ENCODE measurements at regions not wholly inside any gene's neighbourhood (a gene's known extent, or its start where the extent isn't known, plus 50 kb on each side); places are given as distances from the start of the nearest gene placed in this dataset.

DNA sequence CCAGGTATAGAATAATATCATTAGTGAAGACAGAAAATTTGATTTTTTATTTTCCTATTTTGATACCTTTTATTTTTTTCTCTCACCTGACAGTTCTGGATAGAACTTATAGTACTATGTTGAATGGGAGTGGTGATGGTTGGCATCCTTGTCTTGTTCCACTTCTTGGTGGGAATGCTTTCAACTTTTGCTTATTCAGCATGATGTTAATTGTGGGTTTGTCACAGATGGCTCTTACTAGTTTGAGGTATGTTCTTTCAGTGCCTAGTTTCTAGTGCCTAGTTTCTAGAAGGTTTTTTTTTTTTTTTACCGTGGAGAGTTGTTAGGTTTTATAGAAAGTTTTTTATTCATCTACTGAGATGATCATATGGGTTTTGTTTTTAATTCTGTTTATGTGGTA, 516.3 kb upstream of the NOVA1 start:
- TF ChIP-seq, protein P1, sequence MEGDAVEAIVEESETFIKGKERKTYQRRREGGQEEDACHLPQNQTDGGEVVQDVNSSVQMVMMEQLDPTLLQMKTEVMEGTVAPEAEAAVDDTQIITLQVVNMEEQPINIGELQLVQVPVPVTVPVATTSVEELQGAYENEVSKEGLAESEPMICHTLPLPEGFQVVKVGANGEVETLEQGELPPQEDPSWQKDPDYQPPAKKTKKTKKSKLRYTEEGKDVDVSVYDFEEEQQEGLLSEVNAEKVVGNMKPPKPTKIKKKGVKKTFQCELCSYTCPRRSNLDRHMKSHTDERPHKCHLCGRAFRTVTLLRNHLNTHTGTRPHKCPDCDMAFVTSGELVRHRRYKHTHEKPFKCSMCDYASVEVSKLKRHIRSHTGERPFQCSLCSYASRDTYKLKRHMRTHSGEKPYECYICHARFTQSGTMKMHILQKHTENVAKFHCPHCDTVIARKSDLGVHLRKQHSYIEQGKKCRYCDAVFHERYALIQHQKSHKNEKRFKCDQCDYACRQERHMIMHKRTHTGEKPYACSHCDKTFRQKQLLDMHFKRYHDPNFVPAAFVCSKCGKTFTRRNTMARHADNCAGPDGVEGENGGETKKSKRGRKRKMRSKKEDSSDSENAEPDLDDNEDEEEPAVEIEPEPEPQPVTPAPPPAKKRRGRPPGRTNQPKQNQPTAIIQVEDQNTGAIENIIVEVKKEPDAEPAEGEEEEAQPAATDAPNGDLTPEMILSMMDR (IDR thresholded peaks at IDR 0.05; ENCODE audit: insufficient read depth, low read depth, low read length, missing control alignments) = no peak
- no peak overlapping the region for H3K4me3 ChIP-seq (ENCODE audit: low read length)

DNA sequence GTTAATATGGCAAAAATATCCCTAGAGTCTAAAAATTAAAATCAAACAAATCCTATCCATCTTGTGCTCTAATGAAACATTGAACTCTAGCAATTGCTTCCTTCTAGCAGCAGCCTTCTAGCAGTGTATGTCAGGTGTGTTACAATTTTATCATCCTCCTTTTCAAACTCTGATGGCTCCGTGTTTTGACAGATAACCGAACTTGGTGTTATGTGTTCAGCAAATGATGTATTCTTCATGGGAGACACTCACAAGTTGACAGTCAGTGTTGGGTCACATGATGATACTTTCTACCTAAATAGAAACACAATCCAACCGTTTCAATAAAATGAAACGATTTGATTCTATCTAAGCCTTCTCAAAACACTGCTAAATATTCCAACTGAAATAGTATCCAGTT, 525.3 kb upstream of the NOVA1 start:
- TF ChIP-seq, protein P1 (IDR thresholded peaks at IDR 0.05; ENCODE audit: insufficient read depth, low read depth, low read length, missing control alignments) = no peak
- no peak for DNase-seq (ENCODE audit: low read depth)
- no peak overlapping the region for H3K4me3 ChIP-seq (ENCODE audit: low read length)

More for the DNA sequence above, 516.3 kb upstream of the NOVA1 start:
- no peak for DNase-seq (ENCODE audit: low read depth)

DNA sequence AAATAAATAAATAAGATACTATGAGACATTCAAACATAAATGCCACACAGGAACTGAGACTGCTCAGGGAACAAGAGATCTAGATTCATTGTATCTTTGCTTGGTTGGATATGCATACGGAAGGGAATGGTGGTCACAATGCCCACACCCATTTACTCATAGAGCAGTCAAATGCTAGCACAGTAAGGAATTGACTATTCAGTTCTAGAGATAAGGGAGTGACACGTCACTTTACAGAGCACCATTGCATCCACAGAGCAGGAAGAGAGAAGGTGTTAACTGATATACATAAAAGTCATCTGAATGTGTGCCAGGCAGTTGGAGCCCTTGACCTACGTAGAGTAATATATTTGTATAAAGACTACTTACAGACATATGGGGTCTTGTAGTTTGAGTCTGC, 530.0 kb upstream of the NOVA1 start:
- no peak overlapping the region for H3K4me3 ChIP-seq (ENCODE audit: low read length)
- DNase-seq (ENCODE audit: low read depth) = no peak
- TF ChIP-seq, protein P1 (IDR thresholded peaks at IDR 0.05; ENCODE audit: insufficient read depth, low read depth, low read length, missing control alignments) = no peak

DNA sequence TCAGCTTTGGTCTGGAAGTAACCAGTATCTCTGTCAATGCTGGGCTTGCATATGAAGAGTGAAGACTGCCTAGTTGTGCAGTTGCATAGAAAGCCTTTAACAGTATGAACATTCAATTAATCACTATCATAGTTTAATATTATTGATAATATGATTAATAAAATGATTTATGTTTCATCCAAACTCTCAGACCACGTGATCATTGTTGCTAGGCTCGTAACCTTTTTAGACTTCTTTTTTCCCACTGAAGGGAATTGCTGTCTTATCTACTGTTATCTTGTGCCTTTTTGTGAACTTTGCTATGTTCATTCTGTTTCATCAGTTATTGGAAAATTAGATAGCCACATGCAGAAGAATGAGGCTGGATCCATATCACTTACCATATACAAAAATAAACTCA, 536.4 kb upstream of the NOVA1 start:
- DNase-seq (ENCODE audit: low read depth) = no peak
- TF ChIP-seq, protein P1 (IDR thresholded peaks at IDR 0.05; ENCODE audit: insufficient read depth, low read depth, low read length, missing control alignments) = no peak
- no peak overlapping the region for H3K4me3 ChIP-seq (ENCODE audit: low read length)

DNA sequence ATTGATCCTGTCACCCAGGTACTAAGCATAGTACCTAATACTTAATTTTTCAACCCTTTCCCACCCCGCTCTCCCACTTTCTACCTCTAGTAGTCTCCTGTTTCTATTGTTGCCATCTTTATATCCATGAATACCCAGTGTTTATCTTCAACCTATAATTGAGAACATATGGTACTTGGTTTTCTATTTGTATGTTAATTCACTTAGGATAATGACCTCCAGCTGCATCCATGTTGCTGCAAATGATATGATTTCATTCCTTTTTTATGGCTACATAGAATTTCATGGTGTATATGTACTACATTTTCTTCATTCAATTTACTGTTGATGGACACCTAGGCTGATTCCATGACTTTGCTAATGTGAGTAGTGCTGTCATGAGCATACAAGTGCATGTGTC, 547.3 kb upstream of the NOVA1 start:
- no peak for DNase-seq (ENCODE audit: low read depth)
- TF ChIP-seq, protein P1 (IDR thresholded peaks at IDR 0.05; ENCODE audit: insufficient read depth, low read depth, low read length, missing control alignments) = no peak
- H3K4me3 ChIP-seq (ENCODE audit: low read length) = no peak overlapping the region

DNA sequence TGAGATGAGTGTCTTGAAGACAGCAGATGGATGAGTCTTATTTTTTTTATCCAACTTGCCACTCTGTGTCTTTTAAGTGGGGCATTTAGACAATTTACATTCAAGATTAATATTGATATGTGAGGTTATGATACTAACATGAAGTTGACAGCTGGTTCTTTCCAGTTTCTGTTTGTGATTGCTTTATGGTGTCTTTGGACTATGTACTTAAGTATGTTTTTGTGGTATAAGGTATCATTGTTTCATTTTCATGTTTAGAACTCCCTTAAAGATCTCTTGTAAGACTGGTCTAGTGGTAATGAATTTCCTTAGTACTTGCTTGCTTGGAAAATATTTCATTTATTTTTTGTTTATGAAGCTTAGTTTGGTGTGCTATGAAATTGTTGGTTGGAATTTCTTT, 550.3 kb upstream of the NOVA1 start:
- TF ChIP-seq, protein P1 (IDR thresholded peaks at IDR 0.05; ENCODE audit: insufficient read depth, low read depth, low read length, missing control alignments) = no peak
- DNase-seq (ENCODE audit: low read depth) = no peak

DNA sequence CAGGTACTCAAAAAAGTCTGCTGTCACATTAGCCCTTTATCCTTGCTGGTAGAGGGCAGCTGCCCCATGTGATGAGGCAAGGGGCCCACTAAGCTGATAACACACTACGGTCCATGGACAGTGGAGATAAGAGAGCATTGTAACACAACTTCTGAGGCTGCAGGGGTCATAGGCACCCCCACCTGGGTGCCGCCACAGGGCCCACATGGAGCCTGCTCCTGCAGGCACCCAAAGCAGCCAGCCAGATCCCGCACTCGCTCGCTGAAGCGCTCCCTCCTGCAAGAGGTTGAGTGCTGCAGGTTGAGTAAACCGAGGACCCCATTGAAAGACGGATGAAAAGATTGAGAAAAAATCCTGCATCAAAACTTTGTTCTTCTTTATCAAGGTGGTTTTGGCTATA, 566.3 kb upstream of the NOVA1 start:
- TF ChIP-seq, protein P1 (IDR thresholded peaks at IDR 0.05; ENCODE audit: insufficient read depth, low read depth, low read length, missing control alignments) = no peak
- no peak for DNase-seq (ENCODE audit: low read depth)
- no peak overlapping the region for H3K4me3 ChIP-seq (ENCODE audit: low read length)

More for the DNA sequence above, 550.3 kb upstream of the NOVA1 start:
- no peak overlapping the region for H3K4me3 ChIP-seq (ENCODE audit: low read length)

Measured in epithelial cell of esophagus (primary cell).